Renal pelvis (tissue), 1 donor: ENCODE measurements at regions not wholly inside any gene's neighbourhood (a gene's known extent, or its start where the extent isn't known, plus 50 kb on each side); places are given as distances from the start of the nearest gene placed in this dataset.
"Not testable (repeated sequence)": the region's sequence is repeated elsewhere in the genome, so short reads cannot be mapped to it uniquely, and the experiment has no call there.

ENCODE experiments used
- DNase-seq: peaks from one replicate; pipeline ENCODE4 v3.0.0-alpha.2; 2013

- no peak for DNase-seq
These were observed 143.6 kb downstream of the TFAP2B start for GRCh38 chr6:50962213-50962759.

DNA sequence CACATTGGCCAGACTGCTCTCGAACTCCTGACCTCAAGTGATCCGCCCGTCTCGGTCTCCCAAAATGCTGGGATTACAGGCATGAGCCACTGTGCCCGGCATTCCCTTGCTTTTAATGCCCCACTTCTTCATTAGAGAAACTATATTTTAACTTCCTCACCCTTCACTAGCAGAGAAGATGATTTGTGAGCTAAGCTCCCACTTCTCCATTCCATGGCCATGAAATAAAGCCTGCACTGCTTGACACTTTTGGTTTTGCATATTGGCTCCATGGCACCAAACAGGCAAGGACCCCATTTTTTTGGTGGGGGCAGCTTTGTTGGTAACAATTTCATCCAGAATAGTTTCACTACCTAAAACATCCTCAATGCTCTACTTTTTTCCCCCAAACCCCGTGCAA lies 145.3 kb downstream of the TFAP2B start:
- no peak for DNase-seq

DNA sequence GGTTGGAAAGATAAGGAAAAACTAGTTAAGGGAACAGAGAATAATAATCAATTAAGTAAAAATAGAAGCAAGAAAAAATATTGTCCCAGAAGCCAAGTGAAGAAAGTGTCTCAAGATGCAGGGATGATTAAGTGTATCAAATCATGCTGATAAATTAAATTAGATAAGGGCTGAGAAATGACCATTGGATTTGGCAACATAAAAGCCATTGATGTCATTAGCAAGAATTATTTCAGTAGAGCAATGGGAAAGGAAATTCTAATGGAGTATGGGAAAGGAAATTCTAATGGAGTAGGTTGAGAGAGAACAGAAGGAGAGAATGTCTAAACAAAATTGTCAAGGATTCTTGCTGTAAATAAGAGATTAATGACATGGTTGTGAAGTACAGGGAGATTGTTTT lies 146.8 kb downstream of the TFAP2B start:
- DNase-seq = no peak

DNA sequence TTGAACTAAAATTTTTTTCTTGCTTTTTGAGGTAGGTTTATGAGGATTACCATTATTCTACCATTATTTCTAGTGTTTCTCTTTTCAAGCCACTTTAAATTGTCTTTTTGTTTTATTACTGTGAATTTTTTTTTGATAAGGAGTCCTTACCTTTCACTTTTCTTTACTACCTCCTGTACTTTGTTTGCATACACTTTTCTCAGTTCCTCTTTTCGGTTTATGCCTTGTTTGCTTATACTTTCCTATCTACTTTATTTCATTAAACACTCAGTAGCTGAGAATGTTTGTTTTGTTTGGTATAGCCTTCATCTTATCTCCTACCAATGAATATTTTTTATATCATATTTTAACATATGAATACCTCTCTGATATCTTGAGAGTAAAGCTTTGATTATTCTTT lies 147.9 kb downstream of the TFAP2B start:
- no peak for DNase-seq

DNA sequence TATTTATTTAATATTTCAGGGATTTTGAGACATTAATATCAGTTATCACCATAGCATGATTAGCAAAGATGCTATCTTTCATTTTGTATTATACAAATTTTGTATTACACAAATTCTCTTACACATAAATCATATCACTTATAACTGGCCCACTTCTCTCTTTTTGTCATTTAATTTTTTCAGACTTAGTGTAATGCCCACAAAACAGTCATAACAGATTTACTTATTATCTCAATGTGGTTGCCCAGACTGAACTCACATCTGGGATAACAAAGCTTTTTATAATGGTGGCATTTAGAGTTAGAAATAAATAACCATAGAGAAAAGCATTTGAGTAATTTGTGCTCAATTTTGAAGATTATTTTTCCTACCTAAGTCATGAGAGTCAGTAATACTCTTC lies 148.3 kb downstream of the TFAP2B start:
- DNase-seq = no peak

GRCh38 chr6:50968246-50968645 lies 149.6 kb downstream of the TFAP2B start:
- not testable (repeated sequence) for DNase-seq

GRCh38 chr6:50970908-50971307 lies 152.2 kb downstream of the TFAP2B start:
- DNase-seq = no peak

DNA sequence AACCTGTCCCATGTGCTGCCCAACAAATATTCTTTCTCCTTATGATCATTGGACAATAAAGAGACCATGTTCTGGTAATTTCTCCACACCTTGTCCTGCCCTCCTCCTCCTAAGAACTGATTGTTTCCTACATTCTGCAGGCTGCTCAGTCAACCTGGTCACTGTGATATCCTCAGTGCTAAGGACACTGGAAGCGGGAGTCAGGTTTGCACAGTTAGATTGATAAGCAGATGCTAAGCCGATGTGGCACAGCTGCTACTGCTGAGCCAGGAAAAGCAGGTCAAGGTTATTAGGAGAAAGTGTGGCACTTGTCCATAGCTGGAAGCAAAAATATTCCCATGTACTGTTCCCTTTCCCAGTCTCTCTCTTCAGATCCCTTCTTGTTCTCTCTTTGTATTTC lies 154.8 kb downstream of the TFAP2B start:
- no peak for DNase-seq

GRCh38 chr6:50974319-50974718 lies 155.6 kb downstream of the TFAP2B start:
- DNase-seq = no peak

- no peak for DNase-seq
These were observed 156.5 kb downstream of the TFAP2B start for GRCh38 chr6:50975216-50975615.

DNA sequence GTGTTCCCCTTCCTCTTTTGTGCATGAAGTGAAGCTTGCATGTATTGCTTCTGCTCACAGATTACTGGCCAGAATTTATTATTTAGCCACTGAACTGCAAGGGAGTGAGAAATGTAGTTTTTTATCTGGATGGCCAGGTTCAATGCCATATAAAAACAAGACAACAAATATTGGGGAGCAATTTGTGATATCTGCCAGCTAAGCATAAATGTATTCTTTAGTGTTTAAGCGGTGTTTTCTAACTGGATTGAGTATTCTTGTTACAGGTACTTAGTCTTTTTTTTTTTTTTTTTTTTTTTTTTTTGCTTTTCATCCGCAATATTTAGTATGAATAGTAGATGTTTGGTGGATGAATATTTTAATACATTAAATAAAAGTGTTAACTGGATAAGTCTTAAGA lies 158.2 kb downstream of the TFAP2B start:
- DNase-seq = no peak

DNA sequence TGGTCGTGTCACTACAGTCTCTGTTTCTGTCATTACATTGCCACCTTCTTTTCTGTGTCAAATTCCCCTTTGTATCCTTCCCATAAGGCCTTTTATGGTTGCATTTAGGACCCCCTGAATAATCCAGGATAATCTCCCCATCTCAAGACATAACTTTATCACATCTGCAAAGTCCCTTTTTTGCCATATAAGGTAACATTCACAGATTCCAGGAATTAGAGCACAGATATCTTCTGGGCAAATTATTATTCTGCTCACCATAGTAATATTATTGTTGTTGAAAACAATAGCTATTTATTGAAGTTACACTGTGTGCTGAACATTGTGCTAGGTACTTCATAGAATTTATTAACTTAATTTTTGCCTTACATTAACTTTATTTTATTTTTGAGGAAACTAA lies 159.1 kb downstream of the TFAP2B start:
- DNase-seq = no peak

DNA sequence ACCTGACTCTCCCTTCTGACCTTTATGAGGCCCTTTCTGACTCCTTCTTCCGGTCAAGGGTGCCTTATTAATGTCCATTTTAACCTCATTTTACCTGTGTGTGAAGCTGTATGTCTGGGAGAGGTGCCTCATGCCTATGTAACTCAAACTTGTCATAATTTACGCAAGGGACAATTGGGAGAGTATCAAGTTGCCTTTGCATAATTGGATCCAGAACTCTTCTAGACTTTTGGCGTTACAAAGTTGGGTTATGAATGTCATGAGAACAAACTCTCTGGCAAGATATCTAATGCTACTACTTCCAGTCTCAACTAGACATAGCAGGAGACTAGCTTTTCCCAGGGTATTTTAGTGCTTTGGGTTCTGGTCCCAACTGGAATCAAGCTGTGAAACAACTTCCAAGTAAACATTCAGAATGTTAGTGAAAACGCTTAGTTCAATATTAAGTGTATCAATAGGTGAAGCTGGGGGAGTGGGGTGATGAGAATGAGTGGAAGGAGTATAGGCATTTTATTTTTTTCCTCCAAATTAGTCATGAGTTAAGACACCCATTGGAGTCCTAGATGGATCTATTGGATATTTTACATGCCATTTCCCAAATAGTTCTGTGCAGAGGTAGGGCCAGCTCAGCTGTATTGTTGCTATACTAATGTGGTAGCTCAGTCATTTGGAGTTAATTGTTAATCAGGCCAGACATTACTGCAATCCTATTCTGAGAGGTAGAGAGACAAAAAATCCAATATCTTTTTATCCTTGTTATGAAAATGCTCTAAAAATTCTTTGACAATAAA lies 159.9 kb downstream of the TFAP2B start:
- DNase-seq = no peak

- no peak for DNase-seq
These were observed 160.5 kb downstream of the TFAP2B start for GRCh38 chr6:50979171-50979525.

- DNase-seq = no peak
These were observed 165.5 kb downstream of the TFAP2B start for GRCh38 chr6:50984135-50984534.

- no peak for DNase-seq
These were observed 167.6 kb downstream of the TFAP2B start for GRCh38 chr6:50986319-50986718.

DNA sequence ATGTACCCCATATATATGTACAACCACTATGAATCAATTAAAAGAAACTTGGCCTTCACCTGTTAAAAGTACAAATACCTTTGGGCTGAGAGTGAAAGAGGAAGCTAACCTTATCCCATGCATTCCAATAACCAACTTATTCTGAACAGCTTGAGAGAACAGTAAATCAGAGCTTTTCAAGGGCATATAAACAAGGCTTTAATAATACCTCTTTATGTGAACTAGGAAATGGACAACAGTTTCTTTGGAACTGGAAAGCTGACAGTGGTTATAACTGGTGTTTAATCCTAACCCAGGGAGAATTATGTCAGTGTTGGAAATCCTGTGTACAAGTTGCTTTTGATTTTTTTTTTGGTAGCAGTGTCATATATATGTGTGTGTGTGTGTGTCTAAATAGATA lies 170.5 kb downstream of the TFAP2B start:
- DNase-seq = no peak

DNA sequence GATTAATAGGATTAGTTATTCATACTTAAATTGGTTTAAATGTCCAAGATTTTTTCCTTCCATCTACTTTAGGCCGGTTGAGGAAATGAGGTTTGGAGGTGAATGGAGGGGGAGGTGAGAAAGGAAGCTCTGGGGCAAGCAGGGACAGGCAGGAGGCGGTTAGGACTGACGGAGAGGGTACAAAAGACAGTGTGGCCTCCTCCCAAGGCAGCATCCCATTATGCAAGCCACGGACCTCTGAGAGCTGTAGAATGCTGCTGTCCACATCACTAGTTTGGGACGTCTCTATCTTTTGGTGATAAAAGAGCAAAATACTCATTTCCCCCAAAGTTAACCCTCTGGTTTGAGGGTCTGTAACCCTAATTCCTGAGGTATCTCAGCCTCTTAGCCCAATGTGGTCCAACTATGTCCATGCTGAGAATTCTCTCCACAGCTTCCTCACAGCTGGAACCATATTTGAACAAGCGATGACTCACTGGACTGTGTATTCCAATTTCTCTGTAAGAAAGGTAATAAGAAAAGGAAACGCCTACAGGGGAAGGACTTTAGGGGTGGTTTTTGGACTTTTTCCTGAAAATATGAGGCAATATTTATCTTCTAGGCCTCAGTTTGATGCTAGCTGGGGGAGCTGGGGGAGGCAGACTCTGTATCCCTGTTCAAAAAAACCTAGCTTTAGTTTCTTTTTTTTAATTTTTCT lies 172.2 kb downstream of the TFAP2B start:
- no peak for DNase-seq

DNA sequence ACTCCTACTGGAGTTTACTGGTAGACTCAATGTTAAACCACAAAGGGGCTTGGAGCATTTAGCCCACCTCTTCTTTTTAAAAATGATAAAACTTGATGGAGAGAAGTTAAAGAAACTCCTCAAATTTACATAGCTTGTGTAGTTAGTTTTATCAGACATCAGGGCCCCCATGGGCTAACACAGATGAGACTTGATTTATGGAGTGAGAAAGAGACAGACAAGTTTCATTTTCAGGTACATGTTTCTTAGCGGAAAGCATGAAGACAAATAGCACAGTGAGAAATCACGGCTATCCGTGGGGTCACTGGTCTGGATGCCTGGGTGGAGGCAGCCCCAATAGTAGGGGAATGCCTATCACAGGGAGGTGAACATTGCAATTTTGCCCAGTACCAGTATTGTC lies 173.6 kb downstream of the TFAP2B start:
- DNase-seq = no peak

GRCh38 chr6:50992704-50993625 lies 174.3 kb downstream of the TFAP2B start:
- no peak for DNase-seq

DNA sequence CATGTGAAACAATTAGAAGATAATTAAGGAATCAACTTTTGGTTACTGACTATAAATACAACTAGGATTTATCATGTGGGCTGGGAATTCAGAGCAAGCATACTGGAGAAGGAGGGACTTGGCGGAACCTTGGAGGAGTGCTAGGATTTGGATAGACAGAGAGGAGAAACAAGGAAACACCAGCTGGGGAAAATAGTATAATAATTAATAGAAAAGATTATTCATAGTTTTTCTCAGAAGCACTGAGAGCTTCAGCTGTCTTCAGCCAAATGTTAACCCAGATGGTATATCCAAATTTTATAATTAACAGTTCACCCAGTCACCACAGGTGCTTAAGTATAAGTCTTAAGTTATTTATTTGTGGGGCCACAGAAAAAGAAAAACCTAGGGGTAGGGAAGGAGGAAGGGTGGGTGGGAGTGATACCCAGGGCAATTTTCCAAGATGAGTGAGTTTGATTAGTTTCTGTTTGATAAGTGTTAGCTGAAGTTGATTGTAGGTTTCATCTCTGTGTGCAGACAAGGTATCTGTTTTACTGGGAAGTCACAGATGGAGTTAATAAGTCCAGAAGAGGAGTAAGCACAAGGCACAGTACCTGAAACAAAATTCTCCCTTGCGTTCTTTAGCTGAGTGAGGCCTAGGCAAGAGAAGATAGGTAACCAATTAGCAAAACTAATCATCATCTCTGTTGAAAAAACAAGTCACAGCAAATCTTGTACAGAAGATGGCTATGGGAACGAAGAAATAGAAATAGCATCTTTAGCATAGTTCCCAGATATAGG lies 175.5 kb downstream of the TFAP2B start:
- no peak for DNase-seq

DNA sequence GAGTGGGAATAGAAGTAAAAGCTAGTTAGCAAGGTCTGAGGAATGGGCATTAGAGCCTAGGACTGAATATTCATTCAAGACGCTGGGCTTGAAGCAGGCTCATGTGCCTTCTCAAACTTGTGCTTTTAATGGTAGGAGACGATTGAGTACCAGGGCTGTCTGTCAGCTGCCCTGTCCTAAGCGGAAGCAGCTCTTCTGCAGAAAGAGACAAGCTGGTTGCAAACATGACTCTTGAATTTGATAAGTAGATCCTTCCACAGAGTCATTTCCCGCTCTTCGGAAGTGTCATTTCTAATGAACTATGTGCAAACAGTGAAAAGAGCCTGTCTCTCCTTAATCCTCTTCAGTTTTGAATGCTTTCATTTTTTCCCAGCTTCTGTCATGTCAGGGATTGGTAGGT lies 176.4 kb downstream of the TFAP2B start:
- DNase-seq = no peak
